Activated CD4-positive, alpha-beta T cell treated with anti-CD3 and anti-CD28 coated beads for 4 hours (primary cell): ENCODE measurements at regions not wholly inside any gene's neighbourhood (a gene's known extent, or its start where the extent isn't known, plus 50 kb on each side); places are given as distances from the start of the nearest gene placed in this dataset.
"Not testable (repeated sequence)": the region's sequence is repeated elsewhere in the genome, so short reads cannot be mapped to it uniquely, and the experiment has no call there.

Source experiments
- DNase-seq, 2 donors: peaks; one replicate each; pipeline ENCODE4 v3.0.0-alpha.2; 2020

DNA sequence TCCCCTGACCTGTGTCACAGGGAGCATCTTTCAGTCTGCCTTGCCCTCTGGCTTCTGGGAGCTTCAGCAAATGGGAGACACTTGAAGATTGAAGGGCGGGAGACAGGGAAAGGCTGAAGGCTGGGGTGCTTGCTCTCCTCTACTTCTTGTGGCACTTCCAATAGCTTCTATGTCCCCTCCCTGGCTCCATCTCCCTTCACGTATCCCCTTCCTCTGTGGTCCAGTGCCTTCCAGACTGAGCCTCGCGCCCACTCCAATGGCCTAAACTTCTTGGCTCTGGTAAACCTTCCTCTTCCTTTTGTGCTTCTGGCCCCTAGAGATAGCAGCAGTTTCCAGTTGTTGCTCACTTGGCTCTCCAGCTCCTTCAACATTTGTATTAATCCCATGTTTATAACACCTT, 69.8 kb upstream of the TOPAZ1 start:
- no peak for DNase-seq

DNA sequence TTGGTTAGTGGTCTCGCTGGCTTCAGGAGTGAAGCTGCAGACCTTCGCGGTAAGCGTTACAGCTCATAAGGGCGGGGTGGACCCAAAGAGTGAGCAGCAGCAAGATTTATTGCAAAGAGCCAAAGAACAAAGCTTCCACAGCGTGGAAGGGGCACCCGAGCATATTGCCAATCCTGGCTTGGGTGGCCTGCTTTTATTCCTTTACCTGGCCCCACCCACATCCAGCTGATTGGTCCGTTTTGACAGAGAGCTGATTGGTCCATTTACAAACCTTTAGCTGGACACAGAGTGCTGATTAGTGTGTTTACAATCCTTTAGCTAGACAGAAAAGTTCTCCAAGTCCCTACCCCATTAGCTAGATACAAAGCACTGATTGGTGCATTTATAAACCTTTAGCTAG, 69.0 kb upstream of the TOPAZ1 start:
- not testable (repeated sequence) for DNase-seq

DNA sequence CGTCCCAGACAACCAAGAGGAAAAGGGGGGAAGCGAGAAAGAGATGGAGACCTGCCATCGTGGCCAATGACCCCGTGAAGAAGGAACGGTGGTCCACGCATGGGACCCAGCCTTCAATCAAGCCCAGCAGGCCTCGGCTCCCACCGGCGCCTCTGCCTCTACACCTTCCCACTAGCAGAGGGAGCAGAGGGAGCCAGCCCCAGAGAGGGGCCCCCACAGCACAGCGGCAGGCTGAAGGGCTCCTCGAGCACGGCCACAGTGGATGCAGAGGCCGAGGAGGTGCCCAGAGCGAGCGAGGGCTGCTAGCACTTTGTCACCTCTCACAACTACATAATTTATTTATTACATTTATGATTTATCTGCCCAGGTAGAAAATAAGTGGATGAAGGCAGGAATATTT, 68.4 kb upstream of the TOPAZ1 start:
- no peak for DNase-seq

DNA sequence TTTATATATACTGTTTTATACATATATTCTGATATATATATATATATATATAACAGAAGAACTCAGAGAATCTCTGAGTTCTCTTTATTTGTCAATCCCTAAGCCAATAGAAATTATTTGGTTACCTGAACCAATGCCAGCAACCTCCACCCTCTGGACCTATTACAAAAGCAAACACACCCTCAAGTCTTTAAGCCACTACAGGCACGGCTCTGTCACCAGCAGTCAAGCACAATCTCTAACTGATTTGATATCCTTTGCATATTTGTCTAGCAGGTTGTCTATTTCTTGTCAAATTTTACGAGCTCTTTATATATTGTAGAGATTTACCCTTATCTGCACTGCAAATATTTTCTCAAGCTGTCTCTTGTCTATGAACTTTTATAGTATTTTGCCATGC, 66.6 kb upstream of the TOPAZ1 start:
- DNase-seq: no peak

DNA sequence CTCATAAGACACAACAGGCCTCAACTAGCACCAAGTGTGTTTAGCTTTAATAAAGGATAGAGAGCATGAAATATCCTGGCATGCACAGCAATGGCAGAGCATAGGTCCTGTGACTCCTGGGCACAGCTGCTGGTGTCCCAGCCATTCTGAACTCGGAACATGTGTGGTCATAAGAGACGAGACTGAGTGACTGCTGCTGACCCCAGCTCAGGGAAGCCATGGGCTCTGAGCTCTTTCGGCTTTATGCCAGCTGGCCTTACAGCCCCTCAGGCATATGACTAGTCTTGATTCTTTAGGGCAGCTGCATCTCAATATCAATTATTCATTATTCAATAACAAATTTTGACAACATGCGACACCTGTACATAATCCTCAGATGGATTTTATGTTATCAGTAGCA, 62.4 kb upstream of the TOPAZ1 start:
- no peak for DNase-seq

DNA sequence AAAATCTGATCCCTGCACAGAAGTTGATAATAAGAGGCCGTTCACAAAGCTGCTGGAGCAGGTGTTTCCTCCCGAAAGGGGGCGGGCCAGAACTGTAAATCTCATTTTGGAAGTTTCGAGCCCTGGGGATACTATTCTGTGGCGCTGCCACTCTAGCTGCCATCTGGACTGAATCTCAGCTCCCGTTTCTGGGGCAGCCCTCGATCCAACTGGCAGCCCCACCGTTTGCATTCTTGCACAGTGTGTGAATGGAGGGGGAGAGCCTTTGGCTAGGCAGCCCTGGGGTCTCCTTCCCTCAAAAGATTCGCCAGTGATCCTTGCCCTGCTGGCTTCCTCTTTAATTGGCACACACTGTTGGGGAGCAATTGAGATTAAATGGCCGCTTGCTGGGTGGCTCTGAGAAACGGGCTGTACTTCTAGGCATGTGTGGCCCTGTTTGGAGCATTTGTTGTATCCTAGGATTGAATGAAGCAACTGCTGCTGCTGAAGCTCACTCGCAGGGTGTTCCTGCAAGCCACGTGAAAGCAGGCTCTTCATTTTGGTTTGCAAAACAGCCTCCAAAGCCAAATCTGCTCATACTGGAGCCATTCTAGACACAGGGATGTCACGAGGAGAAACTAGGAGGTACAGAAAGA, 57.2 kb upstream of the TOPAZ1 start:
- no peak for DNase-seq

DNA sequence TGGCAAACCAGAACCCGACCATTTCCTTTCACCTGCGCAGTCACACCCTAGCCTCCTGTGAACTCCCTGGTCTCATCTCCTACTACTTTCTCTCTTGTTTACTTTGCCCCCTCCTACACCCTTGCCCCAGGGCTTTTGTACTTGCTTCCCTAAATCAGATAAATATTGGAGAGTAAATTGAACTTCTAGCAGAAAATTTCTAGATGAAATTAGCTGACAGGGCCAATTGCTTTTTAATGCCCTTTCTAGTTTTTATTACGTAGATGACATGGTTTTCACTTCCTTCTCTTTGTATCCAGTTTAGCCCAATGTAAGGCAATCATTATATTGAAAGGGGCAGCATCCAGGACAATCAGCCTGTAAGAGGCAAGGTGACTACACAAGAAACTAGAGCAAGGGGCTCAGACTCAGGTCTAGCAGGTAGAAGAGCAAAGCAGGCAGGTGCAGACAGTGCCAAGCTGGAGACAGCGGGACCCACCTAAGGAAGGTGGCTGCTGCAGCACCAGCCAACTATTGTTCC, 56.2 kb upstream of the TOPAZ1 start:
- DNase-seq: no peak

DNA sequence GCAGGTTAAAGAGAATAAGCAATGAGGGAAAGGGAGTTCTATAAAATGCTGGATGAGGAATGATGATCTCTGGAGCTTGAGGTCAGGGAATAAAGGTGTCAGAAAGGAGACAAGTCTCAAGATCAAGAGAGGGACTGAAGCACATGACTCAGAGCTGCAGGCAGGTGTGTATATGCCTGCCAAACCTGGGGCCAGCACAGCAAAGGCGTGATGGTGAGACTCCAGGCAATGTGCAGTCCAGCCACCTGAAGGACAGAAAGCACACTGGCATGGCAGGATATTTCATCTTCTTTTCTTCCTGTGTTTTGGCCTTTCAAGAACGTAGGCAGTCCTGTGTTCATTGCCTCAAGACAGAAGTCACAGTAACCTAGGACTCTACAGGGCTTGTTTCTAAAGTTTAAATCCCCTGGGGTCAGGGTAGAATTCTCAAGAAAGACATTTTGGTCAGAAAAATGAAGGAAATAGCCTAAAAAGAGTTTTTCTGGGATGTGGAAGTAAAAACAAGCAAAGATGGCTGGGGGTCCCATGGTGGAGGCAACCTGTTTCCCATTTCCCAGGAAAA, 55.5 kb upstream of the TOPAZ1 start:
- no peak for DNase-seq

DNA sequence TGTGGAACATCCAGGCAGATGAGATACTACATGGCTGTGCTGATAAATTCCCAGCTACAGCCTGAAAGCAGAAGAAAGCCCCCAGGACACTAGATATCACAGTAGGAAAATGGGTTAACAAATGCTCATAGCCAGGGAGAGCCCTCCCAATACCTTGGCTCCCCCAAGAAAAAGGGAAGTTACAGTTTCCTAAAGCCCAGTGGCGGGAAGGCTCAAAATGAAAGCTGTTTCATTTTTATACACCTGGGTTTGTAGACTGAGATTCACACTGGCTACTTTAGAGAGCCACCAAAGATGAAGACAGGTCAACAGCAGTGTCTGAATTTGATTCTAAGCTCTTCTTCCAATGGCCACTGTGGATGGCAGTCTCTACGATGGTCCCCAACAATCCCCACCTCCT, 55.0 kb upstream of the TOPAZ1 start:
- DNase-seq: no peak
